ENCODE measurements at regions not wholly inside any gene's neighbourhood (a gene's known extent, or its start where the extent isn't known, plus 50 kb on each side); places are given as distances from the start of the nearest gene placed in this dataset.

DNA sequence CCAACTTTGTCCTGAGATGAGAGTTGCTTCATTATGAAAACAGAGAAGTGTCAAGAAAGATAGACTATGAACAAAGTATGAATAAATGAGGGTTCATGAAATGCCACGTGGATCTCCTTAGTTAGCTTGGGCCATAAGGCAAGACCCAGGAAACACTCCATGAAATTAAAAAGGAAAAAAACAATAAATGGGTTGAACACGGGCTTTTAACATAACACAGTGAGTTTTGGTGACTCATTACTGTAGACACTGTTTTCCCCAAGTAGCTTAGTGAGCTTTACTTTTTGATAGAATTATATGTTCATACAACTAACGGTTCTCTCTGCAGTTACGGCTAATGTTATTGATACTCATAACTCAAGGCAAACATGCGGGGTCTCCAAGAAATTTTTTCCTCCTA is 265.0 kb downstream of the DHX15 start (continued):
- TF ChIP-seq CTBP2 (IDR thresholded peaks at IDR 0.05; ENCODE audit: borderline replicate concordance, insufficient read depth, insufficient read length, low read length), result no peak
- TF ChIP-seq JUND (IDR thresholded peaks at IDR 0.05; ENCODE audit: low read length), result no peak
- TF ChIP-seq SRF (IDR thresholded peaks at IDR 0.05; ENCODE audit: low read depth, low read length), result no peak
- no peak for TF ChIP-seq EP300 (IDR thresholded peaks at IDR 0.05; ENCODE audit: borderline replicate concordance in 1 of 2, low read depth in 2 of 2, low read length in 2 of 2)
- TF ChIP-seq RAD21 (IDR thresholded peaks at IDR 0.05 in 1 of 2, conservative IDR thresholded peaks at IDR 0.05 in 1 of 2; ENCODE audit: low read depth in 2 of 2, low read length in 2 of 2), result no peak
